Panc1 (cell line): ENCODE measurements at regions not wholly inside any gene's neighbourhood (a gene's known extent, or its start where the extent isn't known, plus 50 kb on each side); places are given as distances from the start of the nearest gene placed in this dataset.

ENCODE experiments used
- ATAC-seq: fragments of 200-7000 bp; cut with Tn5 transposase; 2 replicates; pipeline ENCODE4 v1.9.1; 2020; ENCODE audit warnings: mild to moderate bottlenecking, moderate library complexity
- BruUV-seq: library from RNA; stranded (reverse); fragments of 400-500 nt; replicated peaks from 2 replicates; lab custom pipeline; 2021; lab: Mats Ljungman, UMichigan
- CTCF ChIA-PET: fragments of 300-600 bp; sonication (Branson Sonifier 250); formaldehyde crosslinking; loops from one replicate; lab custom pipeline; 2022; ENCODE audit warnings: antibody characterized with exemption; lab: Charles Lee
- POLR2A ChIA-PET: fragments of 300-600 bp; sonication (Branson Sonifier 250); formaldehyde crosslinking; loops from one replicate; lab custom pipeline; 2022; ENCODE audit warnings: antibody characterized with exemption; lab: Charles Lee
- DNase-seq: peaks from one replicate; pipeline ENCODE4 v3.0.0-alpha.2; 2010; ENCODE audit warnings: low read depth, low spot score
- H3K27ac ChIP-seq: 2 replicates; pipeline ENCODE4 v1.5.1; 2011; ENCODE audit warnings: mild to moderate bottlenecking, low read length, inconsistent platforms
- H3K27me3 ChIP-seq: fragments of 200-500 bp; sonication (Bioruptor generic); 2 replicates; pipeline ENCODE4 v1.6.0; 2014; ENCODE audit warnings: low read length, inconsistent platforms; ENCODE audit not compliant: control insufficient read depth, insufficient read depth
- H3K36me3 ChIP-seq: fragments of 200-500 bp; sonication (Bioruptor generic); 2 replicates; pipeline ENCODE4 v1.5.1; 2014; ENCODE audit warnings: inconsistent platforms, mild to moderate bottlenecking, low read length, moderate library complexity; ENCODE audit not compliant: control insufficient read depth, insufficient read depth
- H3K4me1 ChIP-seq: 2 replicates; pipeline ENCODE4 v1.5.1; 2011; ENCODE audit warnings: inconsistent platforms, mild to moderate bottlenecking, low read length, moderate library complexity; ENCODE audit not compliant: control insufficient read depth, insufficient read depth
- H3K4me3 ChIP-seq, 2 experiments: 2 replicates each; pipeline ENCODE4 v1.5.1; 2011 to 2012; ENCODE audit warnings: low read depth in 2 of 2, low read length in 2 of 2, mild to moderate bottlenecking in 2 of 2, inconsistent platforms in 1 of 2, moderate library complexity in 1 of 2
- H3K9me3 ChIP-seq: fragments of 200-500 bp; sonication (Bioruptor generic); 2 replicates; pipeline ENCODE4 v1.5.1; 2014; ENCODE audit warnings: low read depth, mild to moderate bottlenecking, inconsistent platforms, low read length, moderate library complexity; ENCODE audit not compliant: control insufficient read depth, insufficient read depth
- POLR2AphosphoS5 ChIP-seq: IDR thresholded peaks from 2 replicates; pipeline ENCODE4 v1.6.1; 2012; ENCODE audit warnings: mild to moderate bottlenecking, low read depth, low read length, moderate library complexity
- SIN3A ChIP-seq: IDR thresholded peaks from 2 replicates; pipeline ENCODE4 v1.6.1; 2012; ENCODE audit warnings: low read depth, mild to moderate bottlenecking, low read length, moderate library complexity, borderline replicate concordance; ENCODE audit not compliant: insufficient read depth
- TCF7L2 ChIP-seq: IDR thresholded peaks from 2 replicates; pipeline ENCODE4 v1.6.1; 2011; ENCODE audit warnings: mild to moderate bottlenecking, low read depth, low read length, inconsistent platforms
- in situ Hi-C: cut with HindIII; loops from 2 replicates; pipeline ENCODE4 v1.10.0; 2016; ENCODE audit warnings: low sequenced_read_pairs, low pct_unique_long_range_greater_than_20kb
- intact Hi-C: fragments of 100-400 bp; cut with micrococcal nuclease; formaldehyde crosslinking; loops from one replicate; pipeline ENCODE4 v1.10.0; 2022; ENCODE audit not compliant: unreplicated experiment
- TF ChIP-seq, protein P1 (sequence below), 2 experiments: IDR thresholded peaks; 2 replicates each; pipeline ENCODE4 v1.6.1; 2011 to 2012; ENCODE audit warnings: low read depth in 2 of 2, control low read depth in 1 of 2, low read length in 1 of 2, mild to moderate bottlenecking in 1 of 2, moderate library complexity in 1 of 2; ENCODE audit not compliant: insufficient read depth in 1 of 2
- TF ChIP-seq, protein P2 (sequence below): fragments of 450-650 bp; IDR thresholded peaks from 2 replicates; pipeline ENCODE4 v1.5.1; 2017; ENCODE audit warnings: mild to moderate bottlenecking

DNA sequence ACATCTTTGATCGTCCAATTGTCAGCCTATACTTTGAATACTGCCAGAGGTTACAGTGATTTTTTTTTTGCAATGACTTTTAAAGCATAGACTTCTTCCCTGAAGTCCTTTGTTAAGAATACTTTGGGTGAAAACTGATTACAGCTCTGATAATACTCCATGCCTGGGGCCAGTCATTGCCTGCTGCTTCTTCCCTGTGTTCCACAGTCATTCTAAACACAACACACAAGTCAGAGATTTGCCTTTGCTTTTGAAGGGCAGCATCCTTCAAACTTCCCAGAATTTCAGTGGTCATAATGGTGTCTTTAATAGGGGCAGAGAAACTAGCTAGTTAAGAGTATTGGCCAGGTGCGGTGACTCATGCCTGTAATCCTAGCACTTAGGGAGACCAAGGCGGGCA, 153.7 kb upstream of the PLAAT1 start:
- POLR2A ChIA-PET = no interaction called here
- DNase-seq = no peak
- BruUV-seq = no TSS peak

DNA sequence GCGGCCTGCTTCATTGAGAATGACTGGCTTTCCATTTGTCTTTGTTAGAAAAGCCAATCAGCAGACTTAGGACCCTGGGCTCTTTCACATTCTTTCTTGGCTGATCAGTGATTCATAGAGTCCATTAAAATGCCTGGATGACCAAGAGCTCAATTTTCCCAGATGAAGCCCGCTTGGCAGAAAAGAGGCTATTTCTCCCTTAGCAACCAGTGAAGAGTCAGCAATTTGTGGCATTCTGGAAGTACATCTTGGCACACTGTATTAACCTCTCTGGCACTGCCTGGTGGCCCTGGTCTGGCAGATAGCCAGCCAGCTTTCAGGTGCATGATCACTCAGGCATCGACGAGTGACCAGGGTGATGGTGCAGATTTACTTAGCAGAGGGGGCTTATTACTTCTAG, 145.7 kb upstream of the PLAAT1 start:
- POLR2A ChIA-PET = no interaction called here
- no peak for ATAC-seq

More for the DNA sequence above, 153.7 kb upstream of the PLAAT1 start:
- in situ Hi-C loops = no loop called here
- CTCF ChIA-PET = no interaction called here
- Histone ChIP-seq H3K9me3 (no peaks in the 10 kb centered on the region), H3K36me3 (no peaks in the 10 kb centered on the region), H3K27me3 (no peaks in the 10 kb centered on the region), H3K4me3 (no peak overlapping the region), H3K27ac (no peak overlapping the region), H3K4me1 (no peaks in the 10 kb centered on the region)
- ATAC-seq = no peak
- intact Hi-C loops = no loop called here
- TF ChIP-seq TCF7L2 = no peak

DNA sequence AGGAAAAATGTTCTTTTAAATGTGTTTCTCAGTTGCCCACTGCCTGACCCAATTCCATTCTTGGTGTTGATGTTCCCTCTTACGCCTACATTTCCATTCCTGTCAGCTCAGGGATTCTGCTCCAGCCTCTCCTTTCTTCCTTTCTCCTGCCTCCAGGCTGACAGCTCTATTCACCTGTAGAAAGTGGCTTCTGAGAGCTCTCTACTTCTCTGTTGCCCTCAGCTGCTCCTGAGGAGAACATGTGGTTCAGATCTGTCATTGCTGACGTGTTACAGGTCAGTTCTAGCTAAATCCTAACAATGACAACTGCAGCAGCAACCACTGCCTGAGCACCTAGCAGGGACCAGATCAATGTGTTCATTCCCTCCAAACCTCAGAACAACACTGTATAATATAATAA, 144.9 kb upstream of the PLAAT1 start:
- Histone ChIP-seq H3K9me3 (no peaks in the 10 kb centered on the region), H3K4me3 (no peak overlapping the region), H3K27me3 (no peaks in the 10 kb centered on the region), H3K27ac (no peak overlapping the region), H3K4me1 (no peaks in the 10 kb centered on the region), H3K36me3 (no peaks in the 10 kb centered on the region)
- in situ Hi-C loops = no loop called here
- no peak for DNase-seq
- ChIA-PET POLR2A (no interaction called here), CTCF (no interaction called here)
- ATAC-seq = no peak
- BruUV-seq = no TSS peak
- TF ChIP-seq, protein P1, sequence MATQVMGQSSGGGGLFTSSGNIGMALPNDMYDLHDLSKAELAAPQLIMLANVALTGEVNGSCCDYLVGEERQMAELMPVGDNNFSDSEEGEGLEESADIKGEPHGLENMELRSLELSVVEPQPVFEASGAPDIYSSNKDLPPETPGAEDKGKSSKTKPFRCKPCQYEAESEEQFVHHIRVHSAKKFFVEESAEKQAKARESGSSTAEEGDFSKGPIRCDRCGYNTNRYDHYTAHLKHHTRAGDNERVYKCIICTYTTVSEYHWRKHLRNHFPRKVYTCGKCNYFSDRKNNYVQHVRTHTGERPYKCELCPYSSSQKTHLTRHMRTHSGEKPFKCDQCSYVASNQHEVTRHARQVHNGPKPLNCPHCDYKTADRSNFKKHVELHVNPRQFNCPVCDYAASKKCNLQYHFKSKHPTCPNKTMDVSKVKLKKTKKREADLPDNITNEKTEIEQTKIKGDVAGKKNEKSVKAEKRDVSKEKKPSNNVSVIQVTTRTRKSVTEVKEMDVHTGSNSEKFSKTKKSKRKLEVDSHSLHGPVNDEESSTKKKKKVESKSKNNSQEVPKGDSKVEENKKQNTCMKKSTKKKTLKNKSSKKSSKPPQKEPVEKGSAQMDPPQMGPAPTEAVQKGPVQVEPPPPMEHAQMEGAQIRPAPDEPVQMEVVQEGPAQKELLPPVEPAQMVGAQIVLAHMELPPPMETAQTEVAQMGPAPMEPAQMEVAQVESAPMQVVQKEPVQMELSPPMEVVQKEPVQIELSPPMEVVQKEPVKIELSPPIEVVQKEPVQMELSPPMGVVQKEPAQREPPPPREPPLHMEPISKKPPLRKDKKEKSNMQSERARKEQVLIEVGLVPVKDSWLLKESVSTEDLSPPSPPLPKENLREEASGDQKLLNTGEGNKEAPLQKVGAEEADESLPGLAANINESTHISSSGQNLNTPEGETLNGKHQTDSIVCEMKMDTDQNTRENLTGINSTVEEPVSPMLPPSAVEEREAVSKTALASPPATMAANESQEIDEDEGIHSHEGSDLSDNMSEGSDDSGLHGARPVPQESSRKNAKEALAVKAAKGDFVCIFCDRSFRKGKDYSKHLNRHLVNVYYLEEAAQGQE (IDR thresholded peaks at IDR 0.05; ENCODE audit: insufficient read depth in 1 of 2, low read depth in 2 of 2, low read length in 1 of 2) = no peak
- no peak for TF ChIP-seq POLR2AphosphoS5
- no peak for TF ChIP-seq TCF7L2
- TF ChIP-seq, protein P2, sequence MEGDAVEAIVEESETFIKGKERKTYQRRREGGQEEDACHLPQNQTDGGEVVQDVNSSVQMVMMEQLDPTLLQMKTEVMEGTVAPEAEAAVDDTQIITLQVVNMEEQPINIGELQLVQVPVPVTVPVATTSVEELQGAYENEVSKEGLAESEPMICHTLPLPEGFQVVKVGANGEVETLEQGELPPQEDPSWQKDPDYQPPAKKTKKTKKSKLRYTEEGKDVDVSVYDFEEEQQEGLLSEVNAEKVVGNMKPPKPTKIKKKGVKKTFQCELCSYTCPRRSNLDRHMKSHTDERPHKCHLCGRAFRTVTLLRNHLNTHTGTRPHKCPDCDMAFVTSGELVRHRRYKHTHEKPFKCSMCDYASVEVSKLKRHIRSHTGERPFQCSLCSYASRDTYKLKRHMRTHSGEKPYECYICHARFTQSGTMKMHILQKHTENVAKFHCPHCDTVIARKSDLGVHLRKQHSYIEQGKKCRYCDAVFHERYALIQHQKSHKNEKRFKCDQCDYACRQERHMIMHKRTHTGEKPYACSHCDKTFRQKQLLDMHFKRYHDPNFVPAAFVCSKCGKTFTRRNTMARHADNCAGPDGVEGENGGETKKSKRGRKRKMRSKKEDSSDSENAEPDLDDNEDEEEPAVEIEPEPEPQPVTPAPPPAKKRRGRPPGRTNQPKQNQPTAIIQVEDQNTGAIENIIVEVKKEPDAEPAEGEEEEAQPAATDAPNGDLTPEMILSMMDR = no peak
- TF ChIP-seq SIN3A = no peak
- intact Hi-C loops = no loop called here

More for the DNA sequence above, 145.7 kb upstream of the PLAAT1 start:
- TF ChIP-seq, protein P2 = no peak
- TF ChIP-seq POLR2AphosphoS5 (no peak), TCF7L2 (no peak), SIN3A (no peak)
- TF ChIP-seq, protein P1 (IDR thresholded peaks at IDR 0.05; ENCODE audit: insufficient read depth in 1 of 2, low read depth in 2 of 2, low read length in 1 of 2) = no peak
- intact Hi-C loops (no loop called here), in situ Hi-C loops (no loop called here)
- H3K27me3 ChIP-seq = no peaks in the 10 kb centered on the region
- no peak overlapping the region for H3K27ac ChIP-seq
- H3K36me3 ChIP-seq = no peaks in the 10 kb centered on the region
- H3K4me1 ChIP-seq = no peaks in the 10 kb centered on the region
- CTCF ChIA-PET = no interaction called here
- BruUV-seq = no TSS peak
- H3K9me3 ChIP-seq = no peaks in the 10 kb centered on the region
- no peak for DNase-seq
- H3K4me3 ChIP-seq = no peak overlapping the region
